Muscle of leg (tissue), 3 donors: ENCODE measurements at regions not wholly inside any gene's neighbourhood (a gene's known extent, or its start where the extent isn't known, plus 50 kb on each side); places are given as distances from the start of the nearest gene placed in this dataset.

Experiments
- DNase-seq: peaks from one replicate; pipeline ENCODE4 v3.0.0; 2013
- H3K27ac ChIP-seq: one replicate; pipeline ENCODE4 v1.5.1; 2013; ENCODE audit warnings: mild to moderate bottlenecking, low read length, control low read depth
- H3K27me3 ChIP-seq: one replicate; pipeline ENCODE4 v1.6.1; 2013; ENCODE audit warnings: low read length; ENCODE audit not compliant: control insufficient read depth, insufficient read depth
- H3K36me3 ChIP-seq: one replicate; pipeline ENCODE4 v1.6.1; 2013; ENCODE audit warnings: low read length; ENCODE audit not compliant: control insufficient read depth, insufficient read depth
- H3K4me1 ChIP-seq: one replicate; pipeline ENCODE4 v1.6.1; 2013; ENCODE audit warnings: low read length; ENCODE audit not compliant: control insufficient read depth, insufficient read depth
- H3K4me3 ChIP-seq: one replicate; pipeline ENCODE4 v1.5.1; 2013; ENCODE audit warnings: low read length, control low read depth
- H3K9me3 ChIP-seq: replicated peaks from 2 replicates; pipeline ENCODE4 v1.6.1; 2013; ENCODE audit warnings: low read depth, low read length; ENCODE audit not compliant: control insufficient read depth
- WGBS: methylation state at CpG from one replicate; pipeline ENCODE4 v1.1.5; 2013; ENCODE audit warnings: missing lambda C conversion rate; ENCODE audit not compliant: insufficient coverage; 5-methylcytosine and 5-hydroxymethylcytosine counted together

DNA sequence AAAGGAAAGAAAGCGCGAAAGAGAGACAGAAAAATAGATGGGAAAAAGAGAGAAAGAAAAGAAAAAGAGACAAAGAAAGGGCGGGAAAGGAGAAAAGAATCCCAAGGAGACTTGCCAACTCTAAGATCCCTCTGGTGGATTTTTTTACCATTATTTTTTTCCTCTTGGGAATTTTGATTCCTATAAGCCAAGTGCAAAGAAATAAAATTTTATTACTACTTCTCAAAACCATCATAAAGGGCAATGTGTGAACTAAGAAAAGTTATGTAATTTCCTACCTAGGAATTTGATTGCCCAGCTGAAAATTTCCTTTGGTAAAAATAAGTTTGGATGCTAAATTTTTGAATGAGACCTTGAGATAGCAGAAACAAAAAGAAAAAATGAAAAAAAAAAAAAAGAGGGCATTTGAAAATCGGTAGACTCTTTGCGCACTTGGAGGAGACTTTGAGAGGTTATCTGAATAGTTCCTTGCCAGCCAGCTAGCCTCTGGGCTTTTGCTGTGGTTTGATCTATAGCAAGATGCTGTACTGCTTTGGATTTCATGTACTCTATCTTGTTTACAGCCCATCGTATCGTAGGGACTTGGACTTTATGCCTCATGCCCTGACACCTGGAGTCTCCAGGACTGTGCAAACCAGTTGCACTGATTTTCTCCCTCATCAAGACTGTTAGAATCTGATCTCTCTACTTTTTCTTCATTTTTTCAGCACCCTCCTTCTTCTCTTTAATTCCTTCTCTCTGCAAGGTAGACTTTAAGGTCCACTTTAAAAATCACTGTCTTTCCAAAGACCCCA lies 535.4 kb upstream of the MKI67 start:
- no peak overlapping the region for H3K4me3 ChIP-seq
- no peaks in the 10 kb centered on the region for H3K36me3 ChIP-seq
- no peak for DNase-seq
- peaks cover 2% of the 10 kb centered on the region for H3K9me3 ChIP-seq
- H3K27me3 ChIP-seq = no peaks in the 10 kb centered on the region
- 86% methylated on average over 4 of the region's 7 CpGs for WGBS
- peaks cover 5% of the 10 kb centered on the region for H3K4me1 ChIP-seq
- H3K27ac ChIP-seq = no peak overlapping the region

DNA sequence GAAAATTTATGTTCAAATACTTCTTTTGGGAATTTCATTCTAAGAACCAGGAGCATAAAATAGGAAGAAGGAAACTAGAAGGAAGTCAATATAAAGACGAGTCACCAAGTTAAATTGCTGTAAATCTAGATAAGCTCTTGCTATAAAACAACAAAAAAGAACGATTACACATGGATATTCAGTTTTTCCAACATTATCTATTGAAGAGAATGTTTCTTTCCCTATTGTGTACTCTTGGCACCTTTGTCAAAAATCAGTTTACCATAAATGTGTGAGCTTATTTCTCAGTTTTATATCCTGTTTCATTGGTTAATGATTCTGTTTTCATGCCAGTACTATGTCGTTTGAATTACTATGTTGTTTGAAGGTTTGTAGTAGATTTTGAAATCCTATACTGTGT lies 536.3 kb upstream of the MKI67 start:
- no peak for DNase-seq
- no CpG with 5 or more reads among the region's 3 CpGs for WGBS
- H3K27ac ChIP-seq = no peak overlapping the region
- H3K9me3 ChIP-seq = peaks cover 2% of the 10 kb centered on the region
- no peaks in the 10 kb centered on the region for H3K27me3 ChIP-seq
- no peak overlapping the region for H3K4me3 ChIP-seq
- no peaks in the 10 kb centered on the region for H3K36me3 ChIP-seq
- peaks cover 3% of the 10 kb centered on the region for H3K4me1 ChIP-seq

DNA sequence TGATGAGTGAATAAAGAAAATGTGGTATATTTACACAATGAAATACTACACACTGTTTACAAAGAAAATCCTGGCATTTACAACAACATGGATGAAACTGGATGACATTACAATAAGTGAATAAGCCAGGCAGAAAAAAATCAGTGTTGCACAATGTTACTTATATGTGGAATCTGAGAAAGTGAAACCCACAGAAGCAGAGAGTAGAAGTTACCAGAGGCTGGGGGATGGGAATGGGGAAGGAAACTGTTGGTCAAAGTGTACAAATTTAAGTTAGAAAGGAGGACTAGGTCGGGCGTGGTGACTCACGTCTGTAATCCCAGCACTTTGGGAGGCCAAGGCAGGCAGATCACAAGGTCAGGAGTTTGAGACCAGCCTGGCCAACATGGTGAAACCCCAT lies 538.5 kb upstream of the MKI67 start:
- no peak overlapping the region for H3K27ac ChIP-seq
- no peaks in the 10 kb centered on the region for H3K4me1 ChIP-seq
- no peaks in the 10 kb centered on the region for H3K27me3 ChIP-seq
- WGBS = no CpG with 5 or more reads among the region's 3 CpGs
- H3K36me3 ChIP-seq = no peaks in the 10 kb centered on the region
- H3K9me3 ChIP-seq = peaks cover 2% of the 10 kb centered on the region
- no peak overlapping the region for H3K4me3 ChIP-seq
- no peak for DNase-seq

DNA sequence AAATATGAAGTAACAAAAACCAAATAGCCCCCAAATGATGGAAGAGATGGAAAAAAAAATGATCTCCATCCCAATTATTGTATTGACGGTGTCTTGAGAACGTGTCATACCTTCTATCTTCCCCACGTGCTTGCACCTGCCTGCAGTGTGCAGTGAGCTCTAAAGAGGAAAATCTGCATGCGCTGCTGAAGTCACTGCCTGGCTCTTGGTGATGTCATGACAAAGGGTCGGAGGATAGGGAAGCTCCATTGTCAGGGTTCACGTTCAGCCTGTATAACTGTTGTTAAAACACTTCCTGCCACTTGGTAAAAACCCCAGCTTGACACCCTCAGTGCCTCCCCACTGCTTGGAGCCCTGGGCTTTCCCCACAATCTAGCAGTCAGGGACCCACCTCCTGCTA lies 549.2 kb upstream of the MKI67 start:
- no peaks in the 10 kb centered on the region for H3K27me3 ChIP-seq
- H3K4me1 ChIP-seq = no peaks in the 10 kb centered on the region
- H3K36me3 ChIP-seq = no peaks in the 10 kb centered on the region
- H3K4me3 ChIP-seq = no peak overlapping the region
- no peaks in the 10 kb centered on the region for H3K9me3 ChIP-seq
- DNase-seq = no peak
- H3K27ac ChIP-seq = no peak overlapping the region
- WGBS = 72% methylated on average over 4 of the region's 6 CpGs

DNA sequence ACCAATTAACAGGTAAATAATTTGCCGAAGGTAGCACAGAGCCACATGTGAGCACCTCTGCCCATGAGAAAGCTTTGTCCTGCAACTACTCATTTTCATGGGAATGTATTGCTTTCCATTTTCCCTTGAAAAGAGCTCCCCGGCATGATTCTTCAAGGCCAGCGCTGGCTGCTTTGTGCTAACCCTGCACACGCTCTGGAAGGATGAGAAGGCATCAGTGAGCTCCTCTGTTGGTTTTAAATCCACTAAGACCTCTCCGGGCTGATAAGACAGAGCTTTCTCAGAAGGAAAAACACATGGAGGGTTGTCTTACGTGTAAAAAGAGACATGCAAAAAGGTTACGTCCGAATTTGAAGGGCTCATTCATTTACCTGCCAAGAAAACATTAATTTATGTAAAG lies 553.9 kb upstream of the MKI67 start:
- Histone ChIP-seq H3K9me3 (no peaks in the 10 kb centered on the region), H3K27me3 (no peaks in the 10 kb centered on the region), H3K36me3 (no peaks in the 10 kb centered on the region), H3K27ac (no peak overlapping the region), H3K4me1 (peaks cover 7% of the 10 kb centered on the region), H3K4me3 (no peak overlapping the region)
- no peak for DNase-seq
- 79% methylated on average over 4 of the region's 8 CpGs for WGBS

DNA sequence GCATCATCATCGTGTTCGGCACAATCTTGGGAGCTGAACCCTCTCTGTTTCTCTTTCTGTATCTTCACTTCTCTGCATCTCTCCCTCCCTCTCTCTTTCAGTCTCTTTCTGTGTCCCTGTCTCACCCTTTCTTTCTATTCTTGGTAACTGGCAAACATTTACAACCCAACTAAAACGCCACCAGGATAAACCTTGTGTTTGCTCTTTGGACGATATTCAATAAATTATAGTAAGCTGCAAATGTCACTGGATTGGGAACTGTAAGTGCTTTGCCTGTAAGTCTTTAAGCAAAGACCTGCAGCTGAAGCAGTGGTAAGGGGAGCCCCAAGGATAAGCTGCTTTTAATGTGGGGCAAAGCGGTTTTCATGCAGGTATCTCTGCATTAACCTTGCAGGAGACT lies 558.0 kb upstream of the MKI67 start:
- Histone ChIP-seq H3K9me3 (no peaks in the 10 kb centered on the region), H3K36me3 (no peaks in the 10 kb centered on the region), H3K4me3 (no peak overlapping the region), H3K4me1 (peaks cover 17% of the 10 kb centered on the region), H3K27me3 (no peaks in the 10 kb centered on the region), H3K27ac (no peak overlapping the region)
- WGBS = 52% methylated on average over 4 of the region's 5 CpGs
- DNase-seq = no peak

DNA sequence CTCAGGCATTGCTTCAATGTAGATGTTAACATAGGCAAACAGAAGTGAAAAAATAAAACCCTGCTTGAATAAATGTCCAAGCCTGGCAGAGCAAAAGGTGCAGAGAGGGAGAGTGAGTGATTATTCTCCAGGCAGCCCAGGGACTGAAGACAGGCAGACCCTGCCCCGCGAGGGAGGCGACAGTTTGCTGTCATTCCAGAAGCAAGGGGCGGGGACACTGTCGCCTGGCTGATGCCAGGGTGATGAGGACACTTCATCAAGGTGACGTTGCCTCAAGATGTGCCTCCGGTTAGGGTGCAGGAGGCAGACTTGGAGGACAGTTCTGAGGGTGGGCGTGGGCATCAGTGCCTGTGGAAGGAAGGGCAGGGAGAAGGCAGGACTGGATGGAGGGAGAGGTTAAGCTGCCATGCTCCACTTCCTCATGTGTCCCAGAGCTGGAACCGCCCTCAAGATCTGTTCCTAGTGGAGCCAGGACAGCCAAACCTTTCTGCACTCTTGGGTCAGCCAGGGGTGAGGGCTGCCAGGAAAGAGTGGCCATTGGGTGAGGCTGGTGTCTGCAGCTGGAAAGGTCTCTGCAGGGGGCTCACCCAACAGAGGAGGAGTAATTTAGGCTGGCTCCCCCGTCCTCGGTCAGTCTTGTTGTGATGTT lies 560.5 kb upstream of the MKI67 start:
- peaks cover 17% of the 10 kb centered on the region for H3K4me1 ChIP-seq
- 71% methylated on average over 8 of the region's 11 CpGs for WGBS
- H3K9me3 ChIP-seq = no peaks in the 10 kb centered on the region
- peaks cover 2% of the 10 kb centered on the region for H3K27me3 ChIP-seq
- no peak overlapping the region for H3K4me3 ChIP-seq
- no peaks in the 10 kb centered on the region for H3K36me3 ChIP-seq
- H3K27ac ChIP-seq = peak overlapping the region; percentile 52
- DNase-seq = no peak

DNA sequence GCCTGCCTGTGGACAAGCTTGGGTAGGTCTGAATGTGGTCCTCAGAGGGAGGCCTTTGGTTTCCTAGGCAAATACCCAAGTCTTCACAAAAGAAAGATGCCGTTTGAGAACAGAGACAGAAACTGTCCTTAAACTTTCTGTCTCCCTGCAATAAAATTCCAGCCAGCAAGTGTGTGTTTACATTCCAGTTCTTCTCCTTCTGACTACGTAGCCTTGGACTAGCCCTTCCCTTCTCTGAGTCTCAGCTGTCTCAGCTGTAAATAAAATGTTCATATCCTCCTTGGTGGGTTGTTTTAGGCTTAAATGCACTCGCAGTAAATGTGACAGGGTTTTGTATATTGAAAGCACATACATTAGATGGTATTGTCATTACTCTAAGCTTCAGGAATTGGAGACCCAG lies 561.2 kb upstream of the MKI67 start:
- peaks cover 17% of the 10 kb centered on the region for H3K4me1 ChIP-seq
- no peak overlapping the region for H3K4me3 ChIP-seq
- H3K36me3 ChIP-seq = no peaks in the 10 kb centered on the region
- peak overlapping the region; percentile 52 for H3K27ac ChIP-seq
- H3K9me3 ChIP-seq = no peaks in the 10 kb centered on the region
- peaks cover 2% of the 10 kb centered on the region for H3K27me3 ChIP-seq
- DNase-seq = peak; percentile 72
- WGBS = 25% methylated on average over 1 of the region's 3 CpGs

DNA sequence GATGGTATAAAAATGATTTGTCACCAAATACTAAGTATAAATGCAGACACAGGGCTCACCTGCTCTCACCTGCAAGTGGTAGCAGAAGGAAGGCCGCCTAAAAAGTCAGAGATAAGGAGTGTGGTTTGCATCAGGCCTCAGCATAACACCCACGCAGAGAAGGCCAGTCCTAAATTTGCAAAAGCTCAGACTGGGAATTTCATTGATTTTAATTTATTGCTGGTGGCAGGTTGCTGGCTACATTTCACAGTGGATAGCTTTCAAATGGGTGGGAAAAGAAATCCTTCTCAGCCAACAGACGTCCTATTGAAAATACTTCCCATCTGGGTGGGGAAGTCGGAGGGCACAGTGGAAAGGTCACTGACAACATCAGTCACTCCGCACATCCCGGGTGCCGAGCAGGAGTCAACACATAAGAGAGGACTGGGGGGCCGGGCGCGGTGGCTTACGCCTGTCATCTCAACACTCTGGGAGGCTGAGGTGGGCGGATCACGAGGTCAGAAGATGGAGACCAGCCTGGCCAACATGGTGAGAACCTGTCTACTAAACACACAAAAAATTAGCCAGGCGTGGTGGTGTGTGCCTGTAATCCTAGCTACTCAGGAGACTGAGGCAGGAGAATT lies 561.8 kb upstream of the MKI67 start:
- Histone ChIP-seq H3K27ac (no peak overlapping the region), H3K27me3 (peaks cover 2% of the 10 kb centered on the region), H3K9me3 (no peaks in the 10 kb centered on the region), H3K4me3 (no peak overlapping the region), H3K4me1 (peaks cover 12% of the 10 kb centered on the region), H3K36me3 (no peaks in the 10 kb centered on the region)
- WGBS = 55% methylated on average over 4 of the region's 14 CpGs
- no peak for DNase-seq

DNA sequence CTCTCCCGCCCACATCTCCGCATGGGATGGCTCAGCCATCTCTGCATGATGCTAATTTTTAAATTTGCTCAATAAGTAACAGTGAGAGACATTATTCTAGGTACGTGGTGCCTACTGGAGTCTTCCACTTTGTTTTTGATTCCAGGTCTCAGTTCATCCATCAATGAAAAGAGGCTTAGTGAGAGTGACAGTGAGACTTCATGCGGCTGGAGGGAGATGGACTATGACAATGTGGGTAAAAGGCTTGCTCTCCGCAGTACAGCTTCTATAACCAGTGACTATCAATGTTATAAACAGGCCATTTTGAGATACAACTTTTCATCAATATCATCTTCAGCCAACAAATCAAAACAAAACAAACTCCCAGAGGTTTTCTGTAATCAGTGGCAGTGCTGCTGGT lies 563.4 kb upstream of the MKI67 start:
- Histone ChIP-seq H3K27me3 (peaks cover 2% of the 10 kb centered on the region), H3K4me1 (peaks cover 10% of the 10 kb centered on the region), H3K4me3 (no peak overlapping the region), H3K27ac (no peak overlapping the region), H3K36me3 (no peaks in the 10 kb centered on the region), H3K9me3 (no peaks in the 10 kb centered on the region)
- no peak for DNase-seq
- no CpG with 5 or more reads among the region's 5 CpGs for WGBS
